ENCODE measurements at regions not wholly inside any gene's neighbourhood (a gene's known extent, or its start where the extent isn't known, plus 50 kb on each side); places are given as distances from the start of the nearest gene placed in this dataset.

DNA sequence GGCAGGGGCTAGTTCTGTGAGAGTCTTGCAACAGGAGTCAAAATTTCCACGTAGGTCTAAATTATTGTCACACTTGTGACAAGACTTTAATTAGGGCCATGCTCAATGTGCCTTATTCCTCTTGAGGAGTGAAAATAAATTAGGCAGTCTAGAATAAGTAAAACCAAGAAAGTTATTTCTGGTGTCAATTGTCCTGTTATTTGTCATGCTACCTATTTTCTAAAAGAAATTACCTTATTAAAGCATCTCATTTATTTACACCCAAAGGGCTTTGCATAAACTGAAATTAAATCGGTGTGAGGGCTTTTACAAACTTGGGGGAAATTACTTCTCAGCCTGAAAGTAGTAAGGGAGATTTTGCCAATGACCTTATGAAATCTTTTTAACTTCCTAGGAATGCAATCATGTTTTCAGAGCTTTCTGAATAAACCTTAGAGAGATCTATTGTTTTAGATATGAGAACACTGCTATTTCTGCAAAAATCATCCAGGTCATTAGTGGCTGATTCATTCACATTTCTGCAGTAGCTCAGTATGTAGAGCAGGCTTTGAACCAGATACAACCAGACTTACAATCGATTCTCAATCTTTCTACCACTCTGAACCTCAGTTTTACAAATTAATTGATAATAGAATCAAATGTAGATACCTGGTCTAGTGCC lies 221.2 kb upstream of the SAMSN1 start:
- TF ChIP-seq ZNF274 (IDR thresholded peaks at IDR 0.05; ENCODE audit: low read depth, low read length) (no peak), SUZ12 (IDR thresholded peaks at IDR 0.05; ENCODE audit: extremely low read depth, insufficient read depth, insufficient read length) (no peak), YY1 (IDR thresholded peaks at IDR 0.05; ENCODE audit: insufficient read depth, insufficient read length) (no peak)
